AG09319 (cell line): ENCODE measurements at regions not wholly inside any gene's neighbourhood (a gene's known extent, or its start where the extent isn't known, plus 50 kb on each side); places are given as distances from the start of the nearest gene placed in this dataset.

Source experiments
- DNase-seq: peaks from one replicate; pipeline ENCODE4 v3.0.0-alpha.2; 2010; ENCODE audit warnings: low read depth; ENCODE audit errors: extremely low read depth
- TF ChIP-seq, protein P1 (sequence below): IDR thresholded peaks from 2 replicates; pipeline ENCODE4 v1.5.1; 2011; ENCODE audit warnings: low read depth, mild to moderate bottlenecking, inconsistent platforms, low read length, moderate library complexity

DNA sequence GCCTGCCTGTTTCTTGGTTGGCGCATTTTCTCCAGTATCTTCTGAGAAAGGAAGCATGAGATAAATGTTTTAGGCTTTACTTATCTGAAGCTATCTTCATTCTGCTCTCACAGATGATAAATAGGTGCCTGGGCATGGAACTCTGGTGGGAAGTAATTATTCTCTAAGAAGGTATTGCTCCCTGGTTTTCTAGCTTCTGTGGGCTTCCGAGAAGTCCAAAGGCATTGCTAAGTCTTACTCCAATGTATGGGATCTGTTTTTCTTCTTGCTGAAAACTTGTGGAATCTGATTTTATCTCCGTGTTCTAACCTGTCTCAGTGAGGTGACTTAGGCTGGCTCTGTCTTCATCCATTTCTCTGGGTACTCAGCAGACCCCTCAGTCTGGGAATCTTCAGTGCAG is 224.4 kb upstream of the HS6ST1 start:
- TF ChIP-seq, protein P1, sequence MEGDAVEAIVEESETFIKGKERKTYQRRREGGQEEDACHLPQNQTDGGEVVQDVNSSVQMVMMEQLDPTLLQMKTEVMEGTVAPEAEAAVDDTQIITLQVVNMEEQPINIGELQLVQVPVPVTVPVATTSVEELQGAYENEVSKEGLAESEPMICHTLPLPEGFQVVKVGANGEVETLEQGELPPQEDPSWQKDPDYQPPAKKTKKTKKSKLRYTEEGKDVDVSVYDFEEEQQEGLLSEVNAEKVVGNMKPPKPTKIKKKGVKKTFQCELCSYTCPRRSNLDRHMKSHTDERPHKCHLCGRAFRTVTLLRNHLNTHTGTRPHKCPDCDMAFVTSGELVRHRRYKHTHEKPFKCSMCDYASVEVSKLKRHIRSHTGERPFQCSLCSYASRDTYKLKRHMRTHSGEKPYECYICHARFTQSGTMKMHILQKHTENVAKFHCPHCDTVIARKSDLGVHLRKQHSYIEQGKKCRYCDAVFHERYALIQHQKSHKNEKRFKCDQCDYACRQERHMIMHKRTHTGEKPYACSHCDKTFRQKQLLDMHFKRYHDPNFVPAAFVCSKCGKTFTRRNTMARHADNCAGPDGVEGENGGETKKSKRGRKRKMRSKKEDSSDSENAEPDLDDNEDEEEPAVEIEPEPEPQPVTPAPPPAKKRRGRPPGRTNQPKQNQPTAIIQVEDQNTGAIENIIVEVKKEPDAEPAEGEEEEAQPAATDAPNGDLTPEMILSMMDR: no peak
- no peak for DNase-seq

DNA sequence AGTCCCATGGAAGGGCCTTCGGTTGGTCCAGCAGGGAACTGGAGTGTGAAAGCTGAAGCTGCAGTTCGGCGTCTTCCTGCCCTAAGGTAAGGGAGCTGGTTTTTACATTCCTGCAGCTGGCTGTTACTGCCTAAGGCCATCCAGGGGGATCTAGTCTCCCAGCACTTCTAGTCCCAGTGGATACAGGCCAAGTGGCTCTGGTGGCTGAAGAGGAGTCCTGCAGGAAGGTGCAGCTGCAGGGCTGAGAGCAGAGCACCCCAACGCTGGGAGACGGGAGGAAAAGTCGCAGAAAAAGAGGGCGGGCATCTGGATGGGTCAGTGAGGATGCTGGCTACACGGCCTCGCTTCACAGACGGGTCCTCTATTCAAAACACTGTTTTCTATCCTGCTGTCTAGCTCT is 225.0 kb upstream of the HS6ST1 start:
- no peak for DNase-seq
- TF ChIP-seq, protein P1: no peak

DNA sequence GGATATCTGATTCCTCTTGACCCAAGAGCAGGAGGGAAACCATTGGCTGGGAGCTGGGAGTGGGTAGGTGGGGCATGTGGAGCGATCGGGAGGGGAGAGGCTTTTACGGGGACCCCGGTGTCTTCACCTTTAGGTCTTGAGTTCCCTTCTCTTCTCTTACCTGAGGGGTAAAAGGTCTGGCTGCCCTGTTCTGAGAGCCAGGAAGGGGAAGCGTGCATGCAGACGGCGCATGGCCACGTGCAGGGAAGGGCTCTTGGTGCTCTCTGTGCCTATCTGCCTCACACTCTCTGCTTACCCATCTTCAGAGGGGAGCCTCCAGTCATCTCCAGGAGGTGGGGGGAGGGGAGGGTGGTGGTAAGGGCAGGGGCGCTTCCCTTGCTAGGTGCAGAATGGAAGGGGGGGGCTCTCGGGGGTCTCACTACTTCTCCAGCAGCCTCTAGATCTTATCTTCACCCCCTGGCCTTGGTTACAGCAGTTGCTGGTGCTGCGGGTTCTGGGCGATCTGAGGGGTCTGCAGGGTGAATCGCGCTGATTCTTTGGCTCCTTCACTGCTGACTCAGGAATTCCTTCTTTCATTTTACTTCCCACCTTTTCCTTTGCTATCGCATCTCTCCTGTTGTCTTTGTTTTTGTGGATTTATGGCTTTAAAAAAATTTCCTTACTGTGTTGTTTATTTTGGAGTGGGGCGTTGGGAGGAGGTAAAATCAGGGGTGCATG is 225.8 kb upstream of the HS6ST1 start:
- DNase-seq: no peak
- TF ChIP-seq, protein P1: no peak

DNA sequence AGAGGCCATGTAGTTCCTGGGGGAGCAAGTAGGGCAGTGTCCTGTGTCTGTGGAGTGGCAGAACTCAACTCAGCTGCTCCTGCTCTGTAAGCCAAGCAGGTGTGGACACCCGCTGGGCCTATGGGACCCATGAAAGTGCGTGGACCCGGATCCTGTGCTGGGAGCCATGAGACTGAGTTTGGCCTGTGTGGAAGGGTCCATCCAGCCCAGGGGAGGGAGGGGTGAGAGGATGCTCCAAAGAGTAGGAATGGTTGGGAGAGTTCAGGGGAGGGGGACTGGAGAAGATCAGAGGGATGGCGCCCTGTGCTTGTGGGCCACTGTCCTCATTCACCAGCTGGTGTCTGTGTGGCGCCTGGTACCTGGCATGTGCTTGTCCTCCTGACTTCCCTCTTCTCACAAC is 226.4 kb upstream of the HS6ST1 start:
- DNase-seq: no peak
- TF ChIP-seq, protein P1: no peak

DNA sequence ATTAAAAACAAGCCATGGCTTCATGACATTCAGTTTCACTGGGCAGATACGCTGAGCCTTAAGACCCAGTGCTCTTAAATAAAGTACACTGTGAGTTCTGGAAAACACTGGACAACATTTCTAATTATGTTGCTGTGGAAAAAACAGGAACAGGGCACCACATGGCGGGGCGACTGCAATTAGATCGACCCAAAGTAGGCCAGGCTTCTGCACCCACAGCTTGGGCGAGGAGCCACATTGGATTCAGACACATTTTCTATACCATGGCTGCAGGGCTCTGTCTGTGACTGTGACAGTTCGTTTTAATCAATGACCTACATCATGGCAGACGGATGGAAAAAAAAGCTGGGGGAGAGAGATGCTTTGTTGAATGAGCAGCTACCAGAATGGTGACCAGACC is 227.2 kb upstream of the HS6ST1 start:
- TF ChIP-seq, protein P1: no peak
- no peak for DNase-seq

DNA sequence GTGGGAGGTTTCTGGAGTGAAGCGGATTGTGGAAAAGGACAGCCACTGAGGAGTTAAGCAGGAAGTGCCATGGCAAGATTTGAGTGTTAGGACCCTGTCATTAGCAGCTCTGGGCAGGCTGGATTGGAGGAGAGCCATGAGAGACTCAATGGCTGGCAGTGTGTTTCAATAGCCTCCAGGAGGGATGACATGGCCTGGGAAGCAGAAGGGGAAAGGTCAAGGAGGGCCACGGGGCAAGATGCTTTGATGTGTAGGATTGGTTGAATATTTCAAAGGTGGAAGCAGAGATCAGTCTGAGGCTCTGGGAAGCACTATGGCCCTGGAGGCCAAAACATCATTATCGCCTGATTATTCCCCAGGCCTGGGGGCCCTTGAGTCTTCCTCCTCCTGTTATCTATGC is 229.0 kb upstream of the HS6ST1 start:
- DNase-seq: no peak
- TF ChIP-seq, protein P1: no peak

DNA sequence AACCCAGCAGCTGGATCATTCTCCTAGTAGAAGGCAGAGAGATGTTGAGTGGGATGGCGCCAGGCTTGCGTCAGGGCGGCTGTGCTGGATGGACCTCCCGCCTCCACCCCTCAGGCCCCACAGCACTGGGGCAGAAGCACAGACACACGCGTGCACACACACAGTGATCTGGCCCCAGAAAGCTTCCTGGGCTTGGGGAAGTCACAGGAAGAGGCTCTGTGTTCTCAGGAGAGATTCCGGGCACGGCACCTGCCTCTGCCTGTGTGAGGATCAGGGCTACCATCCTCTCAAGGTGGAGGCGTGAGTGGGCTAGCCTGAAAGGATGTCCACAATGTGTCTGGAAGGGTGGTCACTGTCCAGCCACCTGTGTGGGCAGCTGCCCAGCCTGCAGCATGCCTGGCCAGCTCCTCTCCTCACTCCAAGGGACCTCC is 229.8 kb upstream of the HS6ST1 start:
- TF ChIP-seq, protein P1: no peak
- no peak for DNase-seq
